ENCODE measurements at regions not wholly inside any gene's neighbourhood (a gene's known extent, or its start where the extent isn't known, plus 50 kb on each side); places are given as distances from the start of the nearest gene placed in this dataset.

GRCh38 chr18:43398601-43399000 is 121.3 kb upstream of the SYT4 start:
- TF ChIP-seq CTCF (IDR thresholded peaks at IDR 0.05): no peak
- no peak for TF ChIP-seq POLR2A (IDR thresholded peaks at IDR 0.05)
